GM12873 (cell line): ENCODE measurements at regions not wholly inside any gene's neighbourhood (a gene's known extent, or its start where the extent isn't known, plus 50 kb on each side); places are given as distances from the start of the nearest gene placed in this dataset.

Source experiments
- TF ChIP-seq, protein P1 (sequence below): IDR thresholded peaks from 2 replicates; pipeline ENCODE4 v1.5.1; 2012; ENCODE audit warnings: low read depth, mild to moderate bottlenecking, moderate library complexity, low read length, control low read depth; ENCODE audit not compliant: insufficient read depth; ENCODE audit errors: missing control alignments

DNA sequence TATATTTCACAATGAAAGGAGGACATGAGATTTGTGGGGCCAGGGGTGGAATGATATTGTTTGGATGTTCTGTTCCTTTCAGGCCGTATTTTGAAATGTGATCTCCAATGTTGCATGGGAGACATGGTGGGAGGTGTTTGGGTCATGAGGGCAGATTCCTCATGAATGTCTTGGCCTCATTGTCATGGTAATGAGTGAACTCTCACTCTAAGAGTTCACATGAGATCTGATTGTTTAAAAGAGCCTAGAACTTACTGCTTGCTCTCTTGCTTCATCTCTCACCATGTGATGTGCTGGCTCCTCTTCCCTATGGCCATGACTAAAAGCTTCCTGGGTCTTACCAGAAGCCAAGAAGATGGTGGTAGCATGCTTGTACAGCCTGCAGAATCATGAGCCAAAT is 1183.0 kb downstream of the TECRL start:
- TF ChIP-seq, protein P1, sequence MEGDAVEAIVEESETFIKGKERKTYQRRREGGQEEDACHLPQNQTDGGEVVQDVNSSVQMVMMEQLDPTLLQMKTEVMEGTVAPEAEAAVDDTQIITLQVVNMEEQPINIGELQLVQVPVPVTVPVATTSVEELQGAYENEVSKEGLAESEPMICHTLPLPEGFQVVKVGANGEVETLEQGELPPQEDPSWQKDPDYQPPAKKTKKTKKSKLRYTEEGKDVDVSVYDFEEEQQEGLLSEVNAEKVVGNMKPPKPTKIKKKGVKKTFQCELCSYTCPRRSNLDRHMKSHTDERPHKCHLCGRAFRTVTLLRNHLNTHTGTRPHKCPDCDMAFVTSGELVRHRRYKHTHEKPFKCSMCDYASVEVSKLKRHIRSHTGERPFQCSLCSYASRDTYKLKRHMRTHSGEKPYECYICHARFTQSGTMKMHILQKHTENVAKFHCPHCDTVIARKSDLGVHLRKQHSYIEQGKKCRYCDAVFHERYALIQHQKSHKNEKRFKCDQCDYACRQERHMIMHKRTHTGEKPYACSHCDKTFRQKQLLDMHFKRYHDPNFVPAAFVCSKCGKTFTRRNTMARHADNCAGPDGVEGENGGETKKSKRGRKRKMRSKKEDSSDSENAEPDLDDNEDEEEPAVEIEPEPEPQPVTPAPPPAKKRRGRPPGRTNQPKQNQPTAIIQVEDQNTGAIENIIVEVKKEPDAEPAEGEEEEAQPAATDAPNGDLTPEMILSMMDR: no peak

DNA sequence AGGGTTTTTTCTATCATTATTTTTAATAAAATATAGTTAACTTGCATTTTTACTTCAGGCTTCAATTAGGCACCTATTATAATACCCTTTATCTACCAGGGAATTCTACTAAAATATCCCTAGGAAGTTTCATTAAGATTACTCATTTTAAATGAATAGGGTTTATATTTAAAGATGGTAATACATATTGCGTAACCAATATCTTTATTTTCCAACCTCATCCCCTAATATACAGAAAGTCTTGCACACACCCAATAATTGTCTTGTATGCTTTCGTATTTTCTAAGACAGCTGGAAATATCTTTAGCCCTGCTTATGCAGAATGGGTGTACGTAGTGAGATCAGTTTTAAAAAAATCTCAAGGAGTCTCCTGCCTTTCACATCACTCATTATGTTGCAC is 1186.8 kb downstream of the TECRL start:
- TF ChIP-seq, protein P1: no peak

DNA sequence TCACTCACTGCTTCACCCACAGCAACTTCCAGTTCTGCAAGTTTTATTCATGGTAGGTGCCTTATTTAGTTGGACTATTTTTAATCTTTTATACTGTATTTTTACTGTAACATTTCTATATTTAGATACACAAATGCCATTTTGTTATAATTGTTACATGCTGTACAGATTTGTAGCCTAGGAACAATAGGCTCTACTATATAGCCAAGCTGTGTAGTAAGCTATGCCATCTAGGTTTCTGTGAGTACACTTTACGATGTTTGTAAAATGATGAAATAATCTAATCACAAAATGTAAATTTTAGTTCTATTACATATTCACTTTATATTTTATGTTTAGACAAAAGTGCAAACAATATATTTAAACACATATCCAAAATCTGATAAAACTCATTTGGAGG is 1187.8 kb downstream of the TECRL start:
- TF ChIP-seq, protein P1: no peak

DNA sequence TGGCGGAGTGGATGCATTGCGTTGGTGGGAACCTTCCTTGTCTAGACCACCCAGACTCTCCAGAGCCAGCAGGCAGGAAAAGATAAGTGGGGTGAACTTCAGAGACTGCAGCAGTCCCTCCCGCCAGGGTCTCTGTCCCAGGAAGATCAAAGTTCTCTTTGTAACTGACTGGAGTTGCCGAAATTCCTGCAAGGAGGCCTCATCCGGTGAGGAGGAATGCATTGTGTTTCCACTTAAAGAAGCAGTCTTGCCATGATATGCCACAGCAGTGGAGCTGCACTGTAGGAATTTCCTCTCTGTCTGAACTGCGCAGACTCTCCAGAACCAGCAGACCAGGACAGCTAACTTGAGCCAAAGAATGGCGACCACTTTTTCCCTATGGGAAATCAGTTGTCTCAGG is 1190.4 kb downstream of the TECRL start:
- TF ChIP-seq, protein P1: no peak

DNA sequence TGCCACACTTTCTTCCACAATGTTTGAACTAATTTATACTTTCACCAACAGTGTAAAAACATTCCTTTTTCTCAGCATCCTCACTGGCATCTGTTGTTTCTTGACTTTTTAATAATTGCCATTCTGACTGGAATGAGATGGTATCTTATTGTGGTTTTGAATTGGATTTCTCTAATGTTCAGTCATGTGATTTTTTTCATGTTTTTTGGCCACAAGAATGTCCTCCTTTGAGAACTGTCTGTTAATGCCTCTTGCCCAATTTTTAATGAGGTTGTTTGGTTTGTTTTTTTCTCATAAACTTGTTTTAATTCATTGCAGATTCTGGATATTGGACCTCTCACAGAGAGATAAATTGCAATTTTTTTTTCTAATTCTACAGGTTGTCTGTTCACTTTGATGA is 1195.2 kb downstream of the TECRL start:
- TF ChIP-seq, protein P1: no peak

DNA sequence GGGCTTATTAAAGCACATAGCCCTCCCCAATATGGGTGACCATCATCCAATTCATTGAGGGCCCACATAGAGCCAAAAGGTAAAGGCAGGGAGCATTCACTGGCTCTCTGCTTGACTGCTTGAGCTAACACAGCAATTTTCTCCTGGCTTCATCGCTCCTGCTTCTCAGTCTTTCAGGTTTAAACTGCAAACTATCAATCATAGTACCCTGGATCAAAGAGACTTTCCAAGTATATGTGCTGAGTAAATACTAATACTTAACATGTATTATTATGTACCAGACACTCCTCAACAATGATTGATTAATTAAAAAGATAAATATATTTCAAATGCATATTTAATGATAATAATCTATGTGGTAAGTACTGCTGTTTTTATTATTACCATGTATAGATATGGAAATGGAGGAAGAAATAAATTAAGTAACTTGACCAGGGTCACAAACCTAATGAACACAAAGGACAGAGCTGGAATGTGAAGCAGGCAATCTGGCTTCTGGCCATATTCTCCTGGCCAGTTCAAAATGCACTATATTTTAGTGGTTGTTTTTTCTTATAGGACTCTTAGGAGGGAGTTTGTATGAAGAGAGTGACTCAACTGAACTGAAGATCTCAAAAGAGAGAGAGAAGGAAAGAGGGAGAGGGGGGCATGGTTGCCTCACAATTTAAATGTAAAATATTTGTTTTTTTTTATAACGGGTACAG is 1197.3 kb downstream of the TECRL start:
- TF ChIP-seq, protein P1: no peak

DNA sequence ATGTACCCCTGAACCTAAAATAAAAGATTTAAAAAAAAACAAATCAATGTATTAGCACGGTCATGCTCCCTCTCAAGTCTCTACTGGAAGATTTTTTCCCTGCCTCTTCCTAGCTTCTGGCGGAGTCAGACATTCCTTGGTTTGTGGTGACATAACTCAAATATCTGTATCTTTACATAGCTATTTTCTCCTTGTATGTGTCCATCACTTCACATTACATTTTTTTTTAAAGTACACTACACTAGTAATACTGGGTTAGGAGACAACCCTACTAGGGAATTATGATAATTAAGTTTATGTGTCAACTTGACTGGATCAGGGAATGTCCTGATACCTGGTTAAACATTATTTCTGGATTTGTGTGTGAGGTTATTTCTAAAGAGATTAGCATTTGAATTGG is 1197.9 kb downstream of the TECRL start:
- TF ChIP-seq, protein P1: no peak
